ENCODE measurements at regions not wholly inside any gene's neighbourhood (a gene's known extent, or its start where the extent isn't known, plus 50 kb on each side); places are given as distances from the start of the nearest gene placed in this dataset.

DNA sequence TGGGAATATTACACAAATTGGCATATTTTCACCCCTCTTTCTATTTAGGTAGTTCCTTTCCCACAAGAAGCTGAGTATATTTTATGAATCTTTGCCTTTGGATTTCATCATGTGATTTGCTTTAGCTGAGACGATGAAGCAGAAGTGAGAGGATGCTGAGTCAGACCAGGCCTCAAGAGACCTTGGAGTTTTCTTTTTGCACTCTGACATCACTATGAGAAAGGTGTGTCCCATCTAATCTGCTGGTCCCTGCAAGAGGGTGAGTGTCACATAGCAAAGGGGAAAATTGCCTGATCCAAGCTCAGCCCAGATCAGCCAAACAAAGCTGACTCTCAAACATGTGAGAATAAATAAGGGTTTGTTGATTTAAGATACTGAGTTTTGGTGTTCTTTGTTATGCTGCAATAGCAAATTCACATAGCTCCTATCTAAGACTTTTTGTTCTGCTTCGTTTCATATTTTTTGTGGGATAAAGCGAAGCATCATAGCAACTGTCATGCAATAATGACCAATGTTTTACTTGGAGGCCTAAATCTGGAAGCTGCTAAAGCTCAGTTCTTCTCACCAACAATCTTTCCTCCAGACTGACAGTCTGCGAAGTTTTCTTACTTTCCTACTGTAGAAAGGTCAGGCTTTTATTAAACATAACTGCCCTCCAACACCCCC is 176.9 kb downstream of the PDHA2 start:
- Histone ChIP-seq H3K27me3 (ENCODE audit: control insufficient read depth in 2 of 2, insufficient read depth in 2 of 2, low read length in 2 of 2) (no peaks in the 10 kb centered on the region), H3K4me2 (replicated peaks; ENCODE audit: extremely low read depth, low read length, poor library complexity, severe bottlenecking) (no peak overlapping the region)
- WGBS (ENCODE audit: insufficient coverage), result 0% methylated on average over 1 of the region's 4 CpGs

DNA sequence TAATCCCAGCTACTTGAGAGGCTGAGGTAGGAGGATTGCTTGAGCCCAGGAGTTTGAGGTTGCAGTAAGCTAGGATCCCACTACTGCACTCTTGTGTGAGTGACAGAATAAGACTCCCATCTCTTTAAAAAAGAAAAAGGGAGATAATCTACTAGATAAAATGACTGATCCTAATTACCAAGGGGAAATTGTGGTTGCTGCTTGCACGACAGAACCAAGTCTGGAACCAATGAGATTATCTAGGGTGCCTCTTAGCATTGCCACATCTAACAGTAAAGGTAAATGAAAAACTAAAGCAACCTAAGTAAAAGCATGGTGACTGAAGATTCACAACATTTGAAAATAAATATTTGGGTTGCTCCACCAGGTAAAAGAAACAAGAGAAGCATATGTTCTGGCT is 185.1 kb downstream of the PDHA2 start:
- Histone ChIP-seq H3K9ac (ENCODE audit: insufficient read depth, low read length, poor library complexity, severe bottlenecking) (no peak overlapping the region), H3K79me2 (ENCODE audit: insufficient read depth, low read length) (no peaks in the 10 kb centered on the region), H3K4me2 (replicated peaks; ENCODE audit: extremely low read depth, low read length, poor library complexity, severe bottlenecking) (no peak overlapping the region), H3K27me3 (ENCODE audit: control insufficient read depth in 2 of 2, insufficient read depth in 2 of 2, low read length in 2 of 2) (no peaks in the 10 kb centered on the region), H3K4me1 (ENCODE audit: control insufficient read depth in 1 of 2, insufficient read depth in 2 of 2, low read length in 2 of 2) (no peaks in the 10 kb centered on the region), H3K27ac (ENCODE audit: low read depth in 1 of 2, low read length in 2 of 2) (no peak overlapping the region), H3K36me3 (replicated peaks in 1 of 2; ENCODE audit: control insufficient read depth in 1 of 2, insufficient read depth in 2 of 2, low read length in 2 of 2) (no peaks in the 10 kb centered on the region), H3K4me3 (replicated peaks in 1 of 3; ENCODE audit: low read depth in 2 of 3, low read length in 3 of 3) (no peak overlapping the region), H4K20me1 (ENCODE audit: insufficient read depth, low read length) (no peaks in the 10 kb centered on the region), H3K9me3 (replicated peaks in 1 of 2; ENCODE audit: control insufficient read depth in 1 of 2, insufficient read depth in 1 of 2, low read length in 2 of 2) (no peaks in the 10 kb centered on the region), H2AFZ (ENCODE audit: insufficient read depth, low read depth, low read length, poor library complexity, severe bottlenecking) (no peak overlapping the region)
- no peak overlapping the region for H3K27ac Mint-ChIP-seq
- no peak overlapping the region for H3K4me3 Mint-ChIP-seq
- intact Hi-C loops (cut with micrococcal nuclease), result no loop called here
- no peaks in the 10 kb centered on the region for H3K36me3 Mint-ChIP-seq
- no peaks in the 10 kb centered on the region for H3K27me3 Mint-ChIP-seq (ENCODE audit: low read depth in 3 of 3)
- H3K9me3 Mint-ChIP-seq, result peaks cover 0 to 9% (median 3%) of the 10 kb centered on the region in 7 donors
- no CpG with 5 or more reads among the region's 1 CpG for WGBS (ENCODE audit: insufficient coverage)
- DNase-seq, result no peak
- no peaks in the 10 kb centered on the region for H3K4me1 Mint-ChIP-seq
- TF ChIP-seq, protein P1, sequence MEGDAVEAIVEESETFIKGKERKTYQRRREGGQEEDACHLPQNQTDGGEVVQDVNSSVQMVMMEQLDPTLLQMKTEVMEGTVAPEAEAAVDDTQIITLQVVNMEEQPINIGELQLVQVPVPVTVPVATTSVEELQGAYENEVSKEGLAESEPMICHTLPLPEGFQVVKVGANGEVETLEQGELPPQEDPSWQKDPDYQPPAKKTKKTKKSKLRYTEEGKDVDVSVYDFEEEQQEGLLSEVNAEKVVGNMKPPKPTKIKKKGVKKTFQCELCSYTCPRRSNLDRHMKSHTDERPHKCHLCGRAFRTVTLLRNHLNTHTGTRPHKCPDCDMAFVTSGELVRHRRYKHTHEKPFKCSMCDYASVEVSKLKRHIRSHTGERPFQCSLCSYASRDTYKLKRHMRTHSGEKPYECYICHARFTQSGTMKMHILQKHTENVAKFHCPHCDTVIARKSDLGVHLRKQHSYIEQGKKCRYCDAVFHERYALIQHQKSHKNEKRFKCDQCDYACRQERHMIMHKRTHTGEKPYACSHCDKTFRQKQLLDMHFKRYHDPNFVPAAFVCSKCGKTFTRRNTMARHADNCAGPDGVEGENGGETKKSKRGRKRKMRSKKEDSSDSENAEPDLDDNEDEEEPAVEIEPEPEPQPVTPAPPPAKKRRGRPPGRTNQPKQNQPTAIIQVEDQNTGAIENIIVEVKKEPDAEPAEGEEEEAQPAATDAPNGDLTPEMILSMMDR (IDR thresholded peaks at IDR 0.05), result no peak

More for the DNA sequence above, 176.9 kb downstream of the PDHA2 start:
- Histone ChIP-seq H3K4me1 (ENCODE audit: control insufficient read depth in 1 of 2, insufficient read depth in 2 of 2, low read length in 2 of 2) (no peaks in the 10 kb centered on the region), H2AFZ (ENCODE audit: insufficient read depth, low read depth, low read length, poor library complexity, severe bottlenecking) (no peak overlapping the region), H3K79me2 (ENCODE audit: insufficient read depth, low read length) (no peaks in the 10 kb centered on the region), H3K27ac (ENCODE audit: low read depth in 1 of 2, low read length in 2 of 2) (no peak overlapping the region), H4K20me1 (ENCODE audit: insufficient read depth, low read length) (no peaks in the 10 kb centered on the region), H3K4me3 (replicated peaks in 1 of 3; ENCODE audit: low read depth in 2 of 3, low read length in 3 of 3) (no peak overlapping the region), H3K9ac (ENCODE audit: insufficient read depth, low read length, poor library complexity, severe bottlenecking) (no peak overlapping the region), H3K9me3 (replicated peaks in 1 of 2; ENCODE audit: control insufficient read depth in 1 of 2, insufficient read depth in 1 of 2, low read length in 2 of 2) (no peaks in the 10 kb centered on the region), H3K36me3 (replicated peaks in 1 of 2; ENCODE audit: control insufficient read depth in 1 of 2, insufficient read depth in 2 of 2, low read length in 2 of 2) (no peaks in the 10 kb centered on the region)
- Mint-ChIP-seq H3K27ac (no peak overlapping the region), H3K4me1 (no peaks in the 10 kb centered on the region), H3K27me3 (ENCODE audit: low read depth in 3 of 3) (peaks cover 0 to 2% (median 0%) of the 10 kb centered on the region in 3 donors), H3K4me3 (no peak overlapping the region), H3K36me3 (no peaks in the 10 kb centered on the region), H3K9me3 (peaks cover 0 to 4% (median 0%) of the 10 kb centered on the region in 7 donors)
- intact Hi-C loops (cut with micrococcal nuclease), result no loop called here
- no peak for DNase-seq
- TF ChIP-seq, protein P1 (IDR thresholded peaks at IDR 0.05), result no peak
